K562 (cell line): ENCODE measurements at regions not wholly inside any gene's neighbourhood (a gene's known extent, or its start where the extent isn't known, plus 50 kb on each side); places are given as distances from the start of the nearest gene placed in this dataset.

Experiments
- ATAC-seq: fragments of 200-7000 bp; cut with Tn5 transposase; 3 replicates; pipeline ENCODE4 v1.9.1; 2020; ENCODE audit warnings: moderate library complexity
- BruUV-seq: library from RNA; stranded (reverse); fragments of 400-500 nt; replicated peaks from 2 replicates; lab custom pipeline; 2021; lab: Mats Ljungman, UMichigan
- CTCF ChIA-PET: fragments of 300-600 bp; formaldehyde crosslinking; extraction: SDS; loops from one replicate; lab custom pipeline; 2021; ENCODE audit warnings: low intra/inter-chr PET ratio; lab: Yijun Ruan, JAX
- POLR2A ChIA-PET: fragments of 300-600, 350-650 bp; sonication (Branson Sonifier 250); formaldehyde crosslinking; extraction: SDS; loops from one replicate; lab custom pipeline; 2021; ENCODE audit warnings: antibody characterized with exemption, inconsistent platforms; lab: Yijun Ruan, JAX
- DNase-seq, 4 experiments: peaks; one replicate each; pipeline versions ENCODE4 v3.0.0 to v3.0.0-alpha.2; 2011 to 2018; ENCODE audit warnings: low spot score in 3 of 4, mixed read lengths in 3 of 4; ENCODE audit errors: extremely low read depth in 1 of 4
- FAIRE-seq: peaks from 2 replicates; lab custom pipeline; 2011; peaks lifted over from hg19 to GRCh38; lab: Jason Lieb, UNC
- H2AFZ ChIP-seq: 2 replicates; pipeline ENCODE4 v1.6.0; 2011; ENCODE audit warnings: low read depth, low read length, control low read depth, inconsistent platforms
- H3K27ac ChIP-seq: fragments of 200-600 bp; 3 replicates; pipeline ENCODE4 v1.8.0; 2011; ENCODE audit warnings: low read depth, mild to moderate bottlenecking, control low read depth, inconsistent platforms, low read length, moderate library complexity, mixed read lengths; ENCODE audit errors: extremely low read depth
- H3K27me3 ChIP-seq, 2 experiments: fragments of 300-600 bp in 1 of 2; 2 replicates in 1 of 2; 3 replicates in 1 of 2; pipeline versions ENCODE4 v1.6.0 to v1.8.0; 2011; ENCODE audit warnings: inconsistent platforms in 2 of 2, low read length in 2 of 2, mild to moderate bottlenecking in 1 of 2, mixed read lengths in 1 of 2, moderate library complexity in 1 of 2; ENCODE audit not compliant: control insufficient read depth in 2 of 2, insufficient read depth in 2 of 2
- H3K36me3 ChIP-seq: fragments of 300-600 bp; 3 replicates; pipeline ENCODE4 v1.8.0; 2011; ENCODE audit warnings: mild to moderate bottlenecking, low read length, inconsistent platforms; ENCODE audit not compliant: control insufficient read depth, insufficient read depth
- H3K4me1 ChIP-seq, 2 experiments: fragments of 200-600 bp in 1 of 2; replicated peaks in 1 of 2; 2 replicates in 1 of 2; 3 replicates in 1 of 2; pipeline versions ENCODE4 v1.5.1 to v1.8.0; 2011; ENCODE audit warnings: inconsistent platforms in 2 of 2, low read length in 2 of 2, mild to moderate bottlenecking in 1 of 2, mixed read lengths in 1 of 2, moderate library complexity in 1 of 2; ENCODE audit not compliant: control insufficient read depth in 2 of 2, insufficient read depth in 2 of 2
- H3K4me2 ChIP-seq: 2 replicates; pipeline ENCODE4 v1.6.1; 2011; ENCODE audit warnings: low read length, control low read depth, inconsistent platforms, mixed read lengths; ENCODE audit not compliant: insufficient read depth
- H3K4me3 ChIP-seq: fragments of 200-600 bp; sonication (generic), shearing (Covaris generic); 2 replicates; pipeline ENCODE4 v1.5.1; 2016; ENCODE audit warnings: control low read depth, inconsistent platforms
- H3K79me2 ChIP-seq: fragments of 200-600 bp; 3 replicates; pipeline ENCODE4 v1.8.0; 2011; ENCODE audit warnings: low read length, inconsistent platforms; ENCODE audit not compliant: control insufficient read depth, insufficient read depth
- H3K9ac ChIP-seq, 2 experiments: 2 replicates each; pipeline versions ENCODE4 v1.6.0 to v1.6.1; 2011; ENCODE audit warnings: low read depth in 2 of 2, low read length in 2 of 2, control low read depth in 1 of 2, inconsistent platforms in 1 of 2, mild to moderate bottlenecking in 1 of 2, mixed read lengths in 1 of 2; ENCODE audit not compliant: insufficient read depth in 1 of 2
- H3K9me1 ChIP-seq: one replicate; pipeline ENCODE4 v1.6.0; 2011; ENCODE audit warnings: inconsistent platforms, mild to moderate bottlenecking, low read length, moderate library complexity; ENCODE audit not compliant: control insufficient read depth, insufficient read depth
- H3K9me3 ChIP-seq: replicated peaks from 2 replicates; pipeline ENCODE4 v1.5.1; 2011; ENCODE audit warnings: low read depth, low read length, inconsistent platforms; ENCODE audit not compliant: control insufficient read depth, insufficient read depth
- H4K20me1 ChIP-seq: replicated peaks from 2 replicates; pipeline ENCODE4 v1.6.1; 2011; ENCODE audit warnings: low read length, inconsistent platforms, mixed read lengths; ENCODE audit not compliant: control insufficient read depth, insufficient read depth
- DNMT1 ChIP-seq: fragments of 450-650 bp; IDR thresholded peaks from 2 replicates; pipeline ENCODE4 v1.6.1; 2016; ENCODE audit warnings: antibody characterized with exemption, mild to moderate bottlenecking
- EWSR1 ChIP-seq: fragments of 450-650 bp; IDR thresholded peaks from 2 replicates; pipeline ENCODE4 v1.6.1; 2018; ENCODE audit warnings: borderline replicate concordance, mild to moderate bottlenecking, low read depth, moderate library complexity; ENCODE audit not compliant: partially characterized antibody
- KHSRP ChIP-seq: fragments of 450-650 bp; IDR thresholded peaks from 2 replicates; pipeline ENCODE4 v1.6.1; 2017
- SMARCB1 ChIP-seq: IDR thresholded peaks from 2 replicates; pipeline ENCODE4 v1.6.1; 2011; ENCODE audit warnings: improper control_type of control experiment, low read depth; ENCODE audit not compliant: insufficient read length
- ZNF324 ChIP-seq: fragments of 250-450 bp; sonication (Bioruptor Pico); IDR thresholded peaks from 2 replicates; pipeline ENCODE4 v1.4.0; 2020; ENCODE audit warnings: mild to moderate bottlenecking
- WGBS: fragments of 100-300 bp; shearing (Covaris generic); methylation state at CpG from one replicate; pipeline ENCODE4 v1.1.6; 2016; ENCODE audit warnings: low coverage, mixed read lengths; ENCODE audit not compliant: insufficient coverage; ENCODE audit errors: missing lambda C conversion rate; 5-methylcytosine and 5-hydroxymethylcytosine counted together
- in situ Hi-C: fragments of 300-500 bp; cut with MboI; formaldehyde crosslinking; loops from 4 replicates; pipeline ENCODE4 v1.15.0; 2018; ENCODE audit warnings: inconsistent platforms, mixed read lengths
- intact Hi-C: fragments of 100-400 bp; cut with micrococcal nuclease; formaldehyde crosslinking; loops from 2 replicates; pipeline ENCODE4 v1.14.2; 2022

- FAIRE-seq (no peak), ATAC-seq (no peak), DNase-seq (no peak)
- Histone ChIP-seq H2AFZ (no peak overlapping the region), H3K79me2 (no peaks in the 10 kb centered on the region), H3K4me2 (no peak overlapping the region), H3K27ac (no peak overlapping the region), H3K9me1 (no peaks in the 10 kb centered on the region), H3K27me3 (no peaks in the 10 kb centered on the region), H3K4me1 (no peaks in the 10 kb centered on the region), H3K36me3 (no peaks in the 10 kb centered on the region), H4K20me1 (no peaks in the 10 kb centered on the region), H3K4me3 (no peak overlapping the region), H3K9me3 (no peaks in the 10 kb centered on the region; the same call in 1 of the 2 replicates), H3K9ac (no peak overlapping the region)
- ChIA-PET POLR2A (no interaction called here), CTCF (no interaction called here)
- intact Hi-C loops: no loop called here
- WGBS: 8% methylated on average over 1 of the region's 1 CpG
- in situ Hi-C loops: no loop called here
- no TSS peak for BruUV-seq
- TF ChIP-seq SMARCB1 (no peak), KHSRP (no peak)
Measured at GRCh38 chr4:188613976-188614375, 474.7 kb downstream of the TRIML1 start.

GRCh38 chr4:188619456-188620149 is 480.4 kb downstream of the TRIML1 start:
- no peak for TF ChIP-seq EWSR1
- no peak for TF ChIP-seq DNMT1
- TF ChIP-seq ZNF324: no peak
- Histone ChIP-seq H3K27ac (no peak overlapping the region), H4K20me1 (no peaks in the 10 kb centered on the region), H3K79me2 (no peaks in the 10 kb centered on the region), H3K9me3 (no peaks in the 10 kb centered on the region; the same call in 1 of the 2 replicates), H3K4me3 (no peak overlapping the region), H3K36me3 (no peaks in the 10 kb centered on the region), H3K9me1 (no peaks in the 10 kb centered on the region), H3K4me2 (no peak overlapping the region), H3K9ac (no peak overlapping the region), H3K27me3 (no peaks in the 10 kb centered on the region), H2AFZ (no peak overlapping the region), H3K4me1 (no peaks in the 10 kb centered on the region)
- DNase-seq (no peak), ATAC-seq (no peak), FAIRE-seq (no peak)
- in situ Hi-C loops: no loop called here
- POLR2A ChIA-PET: no interaction called here
- WGBS: 0% methylated on average over 16 of the region's 18 CpGs
- BruUV-seq: no TSS peak
- intact Hi-C loops: no loop called here
- CTCF ChIA-PET: no interaction called here
